Endothelial cell of umbilical vein (primary cell): ENCODE measurements at regions not wholly inside any gene's neighbourhood (a gene's known extent, or its start where the extent isn't known, plus 50 kb on each side); places are given as distances from the start of the nearest gene placed in this dataset.

Experiments used
- BruUV-seq: library from RNA; stranded (reverse); fragments of 400-500 nt; replicated peaks from 2 replicates; lab custom pipeline; 2021; lab: Mats Ljungman, UMichigan
- CTCF ChIA-PET: fragments of 300-600, 350-600 bp; sonication (Branson Sonifier 250); formaldehyde crosslinking; loops from one replicate; lab custom pipeline; 2021; ENCODE audit warnings: antibody characterized with exemption, inconsistent platforms; lab: Charles Lee
- POLR2A ChIA-PET: fragments of 300-600, 350-600 bp; sonication (Branson Sonifier 250); formaldehyde crosslinking; loops from one replicate; lab custom pipeline; 2021; ENCODE audit warnings: antibody characterized with exemption, inconsistent platforms; lab: Charles Lee
- DNase-seq: peaks from one replicate; pipeline ENCODE4 v3.0.0-alpha.2; 2011; ENCODE audit warnings: low read depth, low spot score
- FAIRE-seq: peaks from 2 replicates; lab custom pipeline; 2011; peaks lifted over from hg19 to GRCh38; lab: Jason Lieb, UNC
- H2AFZ ChIP-seq: 2 replicates; pipeline ENCODE4 v1.6.0; 2012; ENCODE audit warnings: low read depth, low read length, control low read depth, inconsistent platforms
- H3K27ac ChIP-seq: 2 replicates; pipeline ENCODE4 v1.5.1; 2011; ENCODE audit warnings: low read depth, mild to moderate bottlenecking, control low read depth, low read length, moderate library complexity; ENCODE audit not compliant: insufficient read depth
- H3K27me3 ChIP-seq, 2 experiments: 2 replicates each; pipeline versions ENCODE4 v1.6.0 to v1.6.1; 2011; ENCODE audit warnings: low read length in 2 of 2, mixed read lengths in 1 of 2; ENCODE audit not compliant: control insufficient read depth in 2 of 2, insufficient read depth in 2 of 2
- H3K36me3 ChIP-seq, 2 experiments: 2 replicates in 1 of 2; 3 replicates in 1 of 2; pipeline ENCODE4 v1.5.1; 2011; ENCODE audit warnings: low read length in 2 of 2, mild to moderate bottlenecking in 1 of 2, moderate library complexity in 1 of 2; ENCODE audit not compliant: control insufficient read depth in 2 of 2, insufficient read depth in 2 of 2; ENCODE audit errors: extremely low read depth in 1 of 2
- H3K4me1 ChIP-seq: 3 replicates; pipeline ENCODE4 v1.5.1; 2011; ENCODE audit warnings: mild to moderate bottlenecking, low read length; ENCODE audit not compliant: control insufficient read depth, insufficient read depth; ENCODE audit errors: extremely low read depth
- H3K4me2 ChIP-seq: 2 replicates; pipeline ENCODE4 v1.6.1; 2011; ENCODE audit warnings: low read length, control low read depth, mixed read lengths; ENCODE audit not compliant: insufficient read depth
- H3K4me3 ChIP-seq, 3 experiments: fragments of 200-600 bp in 1 of 3; sonication (generic), shearing (Covaris generic) in 1 of 3; replicated peaks in 1 of 3; 2 replicates each; pipeline ENCODE4 v1.5.1; 2011 to 2016; ENCODE audit warnings: control low read depth in 3 of 3, low read length in 3 of 3, mild to moderate bottlenecking in 2 of 3, inconsistent platforms in 1 of 3, low read depth in 1 of 3, moderate library complexity in 1 of 3; ENCODE audit not compliant: insufficient read depth in 1 of 3
- H3K79me2 ChIP-seq: 2 replicates; pipeline ENCODE4 v1.6.0; 2012; ENCODE audit warnings: low read length, inconsistent platforms; ENCODE audit not compliant: control insufficient read depth, insufficient read depth
- H3K9ac ChIP-seq: replicated peaks from 2 replicates; pipeline ENCODE3; 2011; ENCODE audit warnings: low read length, control low read depth; ENCODE audit not compliant: insufficient read depth; ENCODE audit errors: extremely low read depth
- H3K9me1 ChIP-seq: replicated peaks from 3 replicates; pipeline ENCODE4 v1.6.0; 2011; ENCODE audit warnings: mild to moderate bottlenecking, low read length; ENCODE audit not compliant: control insufficient read depth, insufficient read depth; ENCODE audit errors: extremely low read depth
- H3K9me3 ChIP-seq: replicated peaks from 2 replicates; pipeline ENCODE4 v1.5.1; 2012; ENCODE audit warnings: low read length, inconsistent platforms; ENCODE audit not compliant: control insufficient read depth, insufficient read depth
- H4K20me1 ChIP-seq: replicated peaks from 2 replicates; pipeline ENCODE3; 2011; ENCODE audit warnings: mild to moderate bottlenecking, low read length; ENCODE audit not compliant: control insufficient read depth, insufficient read depth; ENCODE audit errors: extremely low read depth
- CTCF ChIP-seq, 2 donors: IDR thresholded peaks; 1 replicate in 1 of 2; 2 replicates in 1 of 2; pipeline ENCODE4 v1.5.1; 2011; ENCODE audit warnings: low read length in 2 of 2, mild to moderate bottlenecking in 2 of 2, moderate library complexity in 2 of 2, control low read depth in 1 of 2, inconsistent platforms in 1 of 2, low read depth in 1 of 2; ENCODE audit not compliant: insufficient read depth in 1 of 2; ENCODE audit errors: extremely low read depth in 1 of 2
- EZH2 ChIP-seq: IDR thresholded peaks from 2 replicates; pipeline ENCODE4 v1.6.1; 2012; ENCODE audit warnings: borderline replicate concordance, low read depth, mild to moderate bottlenecking, moderate library complexity, low read length, inconsistent platforms; ENCODE audit not compliant: severe bottlenecking
- FOS ChIP-seq: IDR thresholded peaks from 2 replicates; pipeline ENCODE4 v1.6.1; 2011; ENCODE audit warnings: mild to moderate bottlenecking, low read length, moderate library complexity, borderline replicate concordance; ENCODE audit not compliant: insufficient read depth
- GATA2 ChIP-seq: IDR thresholded peaks from 2 replicates; pipeline ENCODE4 v1.7.0; 2011; ENCODE audit warnings: low read depth, mild to moderate bottlenecking, moderate library complexity, mixed read lengths, low read length; ENCODE audit not compliant: insufficient read length, insufficient read depth
- JUN ChIP-seq: IDR thresholded peaks from 2 replicates; pipeline ENCODE4 v1.6.1; 2011; ENCODE audit warnings: borderline replicate concordance, low read depth; ENCODE audit not compliant: insufficient read length, insufficient read depth
- MYC ChIP-seq: IDR thresholded peaks from one replicate; pipeline ENCODE4 v1.6.1; 2011; ENCODE audit warnings: mild to moderate bottlenecking, low read depth, low read length
- POLR2A ChIP-seq: IDR thresholded peaks from 2 replicates; pipeline ENCODE4 v1.6.1; 2012; ENCODE audit warnings: low read depth, mild to moderate bottlenecking, control low read depth, low read length
- POLR2AphosphoS5 ChIP-seq: IDR thresholded peaks from 2 replicates; pipeline ENCODE4 v1.6.1; 2012; ENCODE audit warnings: low read depth, mild to moderate bottlenecking, control low read depth, low read length, moderate library complexity; ENCODE audit not compliant: insufficient read depth
- dilution Hi-C: fragments of 300-500 bp; cut with MboI; formaldehyde crosslinking; loops from one replicate; pipeline ENCODE4 v1.15.0; 2019; ENCODE audit warnings: low sequenced_read_pairs; ENCODE audit not compliant: extremely low pct_ligation_motif_present
- intact Hi-C: fragments of 100-400 bp; cut with micrococcal nuclease; formaldehyde crosslinking; loops from one replicate; pipeline ENCODE4 v1.10.0; 2022
- TF ChIP-seq, protein P1 (sequence below): IDR thresholded peaks from 2 replicates; pipeline ENCODE4 v1.6.1; 2011; ENCODE audit not compliant: insufficient read depth, insufficient read length

GRCh38 chr5:175230299-175230698 lies 213.7 kb downstream of the DRD1 start:
- ChIA-PET POLR2A (no interaction called here), CTCF (no interaction called here)
- Histone ChIP-seq H3K79me2 (no peaks in the 10 kb centered on the region), H3K4me3 (no peak overlapping the region), H3K36me3 (no peaks in the 10 kb centered on the region), H3K27ac (no peak overlapping the region), H3K4me1 (no peaks in the 10 kb centered on the region), H2AFZ (no peak overlapping the region), H3K9me1 (no peaks in the 10 kb centered on the region), H3K4me2 (no peak overlapping the region), H4K20me1 (no peaks in the 10 kb centered on the region), H3K9me3 (peaks cover 6% of the 10 kb centered on the region), H3K27me3 (no peaks in the 10 kb centered on the region), H3K9ac (no peak overlapping the region)
- intact Hi-C loops = no loop called here
- FAIRE-seq (no peak), DNase-seq (no peak)
- no TSS peak for BruUV-seq
- dilution Hi-C loops = no loop called here
- TF ChIP-seq MYC (no peak), POLR2AphosphoS5 (no peak), POLR2A (no peak), CTCF (IDR thresholded peaks at IDR 0.05; ENCODE audit: extremely low read depth in 1 of 2, insufficient read depth in 1 of 2, low read depth in 1 of 2, low read length in 2 of 2) (no peak)

GRCh38 chr5:175226506-175226905 lies 217.5 kb downstream of the DRD1 start:
- no TSS peak for BruUV-seq
- Histone ChIP-seq H3K27me3 (no peaks in the 10 kb centered on the region), H3K36me3 (no peaks in the 10 kb centered on the region), H3K27ac (no peak overlapping the region), H2AFZ (no peak overlapping the region), H3K4me1 (no peaks in the 10 kb centered on the region), H3K9ac (no peak overlapping the region), H3K9me3 (peaks cover 1% of the 10 kb centered on the region), H3K79me2 (no peaks in the 10 kb centered on the region), H4K20me1 (no peaks in the 10 kb centered on the region), H3K4me3 (no peak overlapping the region), H3K4me2 (no peak overlapping the region), H3K9me1 (no peaks in the 10 kb centered on the region)
- no peak for TF ChIP-seq GATA2
- no peak for TF ChIP-seq EZH2
- no peak for TF ChIP-seq CTCF (IDR thresholded peaks at IDR 0.05; ENCODE audit: extremely low read depth in 1 of 2, insufficient read depth in 1 of 2, low read depth in 1 of 2, low read length in 2 of 2)
- no peak for TF ChIP-seq JUN
- TF ChIP-seq POLR2AphosphoS5 = no peak
- TF ChIP-seq, protein P1, sequence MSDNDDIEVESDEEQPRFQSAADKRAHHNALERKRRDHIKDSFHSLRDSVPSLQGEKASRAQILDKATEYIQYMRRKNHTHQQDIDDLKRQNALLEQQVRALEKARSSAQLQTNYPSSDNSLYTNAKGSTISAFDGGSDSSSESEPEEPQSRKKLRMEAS = no peak
- no peak for TF ChIP-seq FOS
- no peak for TF ChIP-seq POLR2A
- TF ChIP-seq MYC = no peak
- POLR2A ChIA-PET = no interaction called here
- FAIRE-seq (no peak), DNase-seq (no peak)
- intact Hi-C loops (no loop called here), dilution Hi-C loops (no loop called here)
- CTCF ChIA-PET = no interaction called here
